ENCODE measurements at regions not wholly inside any gene's neighbourhood (a gene's known extent, or its start where the extent isn't known, plus 50 kb on each side); places are given as distances from the start of the nearest gene placed in this dataset.

GRCh38 chr9:102867488-102867887 is 127.6 kb upstream of the CYLC2 start (continued):
- no peak for TF ChIP-seq CHD7 (IDR thresholded peaks at IDR 0.05; ENCODE audit: insufficient replicate concordance, low read length)
- no peak for TF ChIP-seq GABPA (IDR thresholded peaks at IDR 0.05; ENCODE audit: borderline replicate concordance, insufficient read depth, low read length)
- TF ChIP-seq SP2 (IDR thresholded peaks at IDR 0.05; ENCODE audit: low read length), result no peak
- TF ChIP-seq SP1 (IDR thresholded peaks at IDR 0.05; ENCODE audit: low read depth, low read length), result no peak
- TF ChIP-seq JUN (IDR thresholded peaks at IDR 0.05; ENCODE audit: low read depth, low read length), result no peak
- TF ChIP-seq RXRA (IDR thresholded peaks at IDR 0.05; ENCODE audit: insufficient read depth, low read depth, low read length), result no peak
- TF ChIP-seq NRF1 (IDR thresholded peaks at IDR 0.05; ENCODE audit: low read depth, low read length), result no peak
- no peak for TF ChIP-seq POLR2AphosphoS5 (IDR thresholded peaks at IDR 0.05; ENCODE audit: low read depth, low read length)

All from H1 (cell line).